H1 (cell line): ENCODE measurements at regions not wholly inside any gene's neighbourhood (a gene's known extent, or its start where the extent isn't known, plus 50 kb on each side); places are given as distances from the start of the nearest gene placed in this dataset.

Source experiments
- HDAC6 ChIP-seq: IDR thresholded peaks from one replicate; pipeline ENCODE4 v1.7.1; 2012; ENCODE audit warnings: low read depth, mild to moderate bottlenecking, inconsistent platforms, low read length, moderate library complexity
- NANOG ChIP-seq: IDR thresholded peaks from 2 replicates; pipeline ENCODE4 v1.6.1; 2011; ENCODE audit warnings: low read length, low read depth, mild to moderate bottlenecking, inconsistent platforms; ENCODE audit not compliant: insufficient read depth, poor library complexity, severe bottlenecking
- POLR2A ChIP-seq, 2 experiments: IDR thresholded peaks; 1 replicate in 1 of 2; 2 replicates in 1 of 2; pipeline ENCODE4 v1.6.1; 2011; ENCODE audit warnings: low read depth in 2 of 2, low read length in 2 of 2, mild to moderate bottlenecking in 2 of 2; ENCODE audit errors: control extremely low read depth in 1 of 2
- POU5F1 ChIP-seq: IDR thresholded peaks from 2 replicates; pipeline ENCODE4 v1.6.1; 2011; ENCODE audit warnings: low read depth, mild to moderate bottlenecking, low read length, moderate library complexity
- SRF ChIP-seq: IDR thresholded peaks from 2 replicates; pipeline ENCODE4 v1.6.1; 2011; ENCODE audit warnings: mild to moderate bottlenecking, low read depth, low read length, moderate library complexity

DNA sequence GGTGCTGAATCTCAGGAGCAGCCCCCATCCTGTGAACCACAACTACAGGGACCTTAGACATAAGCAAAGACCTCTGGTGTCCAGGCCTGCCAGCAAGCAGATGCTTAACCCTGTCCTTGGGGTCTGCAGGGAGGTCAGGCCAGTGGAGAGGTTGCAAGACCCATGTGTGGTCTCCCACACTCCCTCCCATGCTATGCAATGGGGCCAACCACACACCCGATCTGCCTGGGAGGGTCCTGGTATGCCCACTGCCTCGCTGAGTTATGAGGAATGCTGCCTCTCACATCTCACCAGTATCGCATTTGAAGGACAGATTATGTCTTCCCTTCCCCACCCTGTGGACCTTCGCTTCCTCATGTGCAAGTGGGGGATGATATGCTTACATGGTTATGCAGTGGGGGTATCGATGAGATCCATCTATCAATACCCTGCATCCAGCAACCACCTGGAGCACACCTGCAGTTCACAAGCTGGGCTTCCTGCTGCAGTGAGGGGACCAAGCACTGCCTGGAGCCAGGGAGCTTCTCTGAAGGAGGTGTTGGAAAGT lies 191.6 kb downstream of the ZNF716 start (continued):
- TF ChIP-seq SRF (no peak), HDAC6 (no peak), NANOG (no peak), POLR2A (IDR thresholded peaks at IDR 0.05; ENCODE audit: control extremely low read depth in 1 of 2, low read depth in 2 of 2, low read length in 2 of 2) (no peak), POU5F1 (no peak)
